Liver (tissue), 2 donors: ENCODE measurements at regions not wholly inside any gene's neighbourhood (a gene's known extent, or its start where the extent isn't known, plus 50 kb on each side); places are given as distances from the start of the nearest gene placed in this dataset.

Source experiments
- EGR1 ChIP-seq, 2 donors: IDR thresholded peaks; 2 replicates each; pipeline ENCODE4 v1.6.1; 2016 to 2018; ENCODE audit warnings: antibody characterized with exemption in 2 of 2, low read depth in 2 of 2
- JUND ChIP-seq, 2 donors: IDR thresholded peaks; 2 replicates each; pipeline ENCODE4 v1.6.1; 2016; ENCODE audit warnings: antibody characterized with exemption in 2 of 2
- RAD21 ChIP-seq, 2 donors: IDR thresholded peaks; 2 replicates each; pipeline ENCODE4 v1.6.1; 2016; ENCODE audit warnings: antibody characterized with exemption in 2 of 2, mild to moderate bottlenecking in 2 of 2
- TAF1 ChIP-seq: conservative IDR thresholded peaks from 2 replicates; pipeline ENCODE4 v1.6.1; 2016; ENCODE audit warnings: antibody characterized with exemption, mild to moderate bottlenecking
- YY1 ChIP-seq: IDR thresholded peaks from 2 replicates; pipeline ENCODE4 v1.6.1; 2016; ENCODE audit warnings: antibody characterized with exemption, mild to moderate bottlenecking
- TF ChIP-seq, protein P1 (sequence below): IDR thresholded peaks from 2 replicates; pipeline ENCODE4 v1.6.1; 2016; ENCODE audit warnings: antibody characterized with exemption, mild to moderate bottlenecking
- donor health status: healthy.

DNA sequence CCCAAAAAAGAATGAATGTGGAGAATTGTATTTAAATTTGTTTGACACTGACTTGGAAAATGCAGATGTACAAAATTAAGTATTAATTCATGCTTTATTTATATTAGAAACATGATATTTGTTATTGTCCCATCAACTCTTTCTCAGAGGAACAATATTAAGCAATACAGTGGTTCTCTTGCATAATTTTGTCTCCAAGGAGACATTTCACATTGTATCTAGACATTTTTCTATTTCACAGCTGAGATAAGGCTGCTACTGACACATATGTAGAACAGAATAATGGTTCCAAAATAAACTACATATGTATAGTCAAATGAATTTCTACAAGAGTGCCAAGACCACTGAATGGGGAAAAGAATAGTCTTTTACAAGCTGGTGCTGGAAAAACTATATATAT, 427.9 kb upstream of the SPANXN1 start:
- TF ChIP-seq JUND (IDR thresholded peaks at IDR 0.05) (no peak), RAD21 (IDR thresholded peaks at IDR 0.05) (no peak), TAF1 (no peak), EGR1 (IDR thresholded peaks at IDR 0.05; ENCODE audit: low read depth in 2 of 2) (no peak), YY1 (no peak)
- TF ChIP-seq, protein P1, sequence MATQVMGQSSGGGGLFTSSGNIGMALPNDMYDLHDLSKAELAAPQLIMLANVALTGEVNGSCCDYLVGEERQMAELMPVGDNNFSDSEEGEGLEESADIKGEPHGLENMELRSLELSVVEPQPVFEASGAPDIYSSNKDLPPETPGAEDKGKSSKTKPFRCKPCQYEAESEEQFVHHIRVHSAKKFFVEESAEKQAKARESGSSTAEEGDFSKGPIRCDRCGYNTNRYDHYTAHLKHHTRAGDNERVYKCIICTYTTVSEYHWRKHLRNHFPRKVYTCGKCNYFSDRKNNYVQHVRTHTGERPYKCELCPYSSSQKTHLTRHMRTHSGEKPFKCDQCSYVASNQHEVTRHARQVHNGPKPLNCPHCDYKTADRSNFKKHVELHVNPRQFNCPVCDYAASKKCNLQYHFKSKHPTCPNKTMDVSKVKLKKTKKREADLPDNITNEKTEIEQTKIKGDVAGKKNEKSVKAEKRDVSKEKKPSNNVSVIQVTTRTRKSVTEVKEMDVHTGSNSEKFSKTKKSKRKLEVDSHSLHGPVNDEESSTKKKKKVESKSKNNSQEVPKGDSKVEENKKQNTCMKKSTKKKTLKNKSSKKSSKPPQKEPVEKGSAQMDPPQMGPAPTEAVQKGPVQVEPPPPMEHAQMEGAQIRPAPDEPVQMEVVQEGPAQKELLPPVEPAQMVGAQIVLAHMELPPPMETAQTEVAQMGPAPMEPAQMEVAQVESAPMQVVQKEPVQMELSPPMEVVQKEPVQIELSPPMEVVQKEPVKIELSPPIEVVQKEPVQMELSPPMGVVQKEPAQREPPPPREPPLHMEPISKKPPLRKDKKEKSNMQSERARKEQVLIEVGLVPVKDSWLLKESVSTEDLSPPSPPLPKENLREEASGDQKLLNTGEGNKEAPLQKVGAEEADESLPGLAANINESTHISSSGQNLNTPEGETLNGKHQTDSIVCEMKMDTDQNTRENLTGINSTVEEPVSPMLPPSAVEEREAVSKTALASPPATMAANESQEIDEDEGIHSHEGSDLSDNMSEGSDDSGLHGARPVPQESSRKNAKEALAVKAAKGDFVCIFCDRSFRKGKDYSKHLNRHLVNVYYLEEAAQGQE = no peak
